HG02642 (cell line): ENCODE measurements at regions not wholly inside any gene's neighbourhood (a gene's known extent, or its start where the extent isn't known, plus 50 kb on each side); places are given as distances from the start of the nearest gene placed in this dataset.

ENCODE experiments used
- ATAC-seq: cut with Tn5 transposase; IDR thresholded peaks from one replicate; pipeline ENCODE4 v1.9.1; 2021; ENCODE audit warnings: mild to moderate bottlenecking; ENCODE audit not compliant: unreplicated experiment, poor library complexity

DNA sequence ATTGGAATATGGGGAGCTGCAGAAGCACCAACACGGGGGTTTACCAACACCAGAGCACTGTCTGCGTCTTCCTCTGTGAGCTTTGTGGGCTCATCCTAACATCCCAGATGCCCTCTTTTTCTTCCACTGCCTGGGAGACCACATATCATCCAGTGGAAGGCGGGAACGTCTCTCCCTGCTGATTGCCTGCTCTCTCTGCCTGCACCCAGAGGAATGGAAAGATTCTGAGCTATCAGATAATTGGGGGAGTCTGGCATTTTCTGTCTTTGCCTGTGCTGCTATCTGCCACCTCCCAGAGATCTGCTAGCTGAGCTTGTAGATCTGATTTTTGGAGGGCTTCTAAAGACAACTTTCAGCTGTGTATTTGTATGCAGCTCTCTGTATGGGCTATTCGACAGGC is 166.2 kb upstream of the PLXNA2 start:
- ATAC-seq = no peak

DNA sequence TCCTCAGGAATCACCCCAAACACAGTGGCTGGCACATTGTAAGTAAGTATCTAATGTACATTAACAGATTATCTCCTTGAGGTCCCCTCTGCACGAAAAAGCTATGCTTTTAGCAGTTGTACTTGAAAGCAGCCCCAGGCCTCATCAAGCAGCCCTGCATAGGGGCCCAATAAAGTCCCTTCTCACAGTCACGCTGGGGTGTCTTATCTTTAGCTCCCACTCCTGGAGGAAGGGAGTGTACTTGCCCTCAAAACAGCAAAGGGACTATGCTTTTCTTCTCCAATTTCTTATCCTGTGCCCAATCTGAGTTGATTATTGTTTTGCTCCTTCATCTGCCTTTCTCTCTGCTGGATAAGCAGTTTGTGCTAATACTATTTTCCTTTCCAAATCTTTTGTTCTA is 168.8 kb upstream of the PLXNA2 start:
- ATAC-seq = no peak

DNA sequence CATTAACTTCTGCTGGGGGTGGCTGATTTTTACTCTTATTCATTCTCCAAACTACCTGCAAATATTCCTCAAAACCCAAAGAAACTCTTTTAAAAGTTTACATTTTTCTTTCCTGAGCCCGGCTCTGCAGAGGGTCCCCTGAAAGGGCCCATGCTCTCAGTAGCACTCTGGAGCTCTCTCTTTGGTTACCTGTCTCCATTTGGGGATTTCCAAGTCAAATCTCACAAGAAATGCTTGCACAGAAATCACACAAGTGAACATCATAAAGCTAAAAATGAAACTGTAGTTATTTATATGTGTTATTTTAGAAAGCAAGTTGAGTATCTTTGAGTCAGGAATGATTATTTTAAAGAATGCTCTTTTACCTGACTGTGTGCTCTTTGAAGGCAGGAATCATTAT is 174.5 kb upstream of the PLXNA2 start:
- no peak for ATAC-seq

DNA sequence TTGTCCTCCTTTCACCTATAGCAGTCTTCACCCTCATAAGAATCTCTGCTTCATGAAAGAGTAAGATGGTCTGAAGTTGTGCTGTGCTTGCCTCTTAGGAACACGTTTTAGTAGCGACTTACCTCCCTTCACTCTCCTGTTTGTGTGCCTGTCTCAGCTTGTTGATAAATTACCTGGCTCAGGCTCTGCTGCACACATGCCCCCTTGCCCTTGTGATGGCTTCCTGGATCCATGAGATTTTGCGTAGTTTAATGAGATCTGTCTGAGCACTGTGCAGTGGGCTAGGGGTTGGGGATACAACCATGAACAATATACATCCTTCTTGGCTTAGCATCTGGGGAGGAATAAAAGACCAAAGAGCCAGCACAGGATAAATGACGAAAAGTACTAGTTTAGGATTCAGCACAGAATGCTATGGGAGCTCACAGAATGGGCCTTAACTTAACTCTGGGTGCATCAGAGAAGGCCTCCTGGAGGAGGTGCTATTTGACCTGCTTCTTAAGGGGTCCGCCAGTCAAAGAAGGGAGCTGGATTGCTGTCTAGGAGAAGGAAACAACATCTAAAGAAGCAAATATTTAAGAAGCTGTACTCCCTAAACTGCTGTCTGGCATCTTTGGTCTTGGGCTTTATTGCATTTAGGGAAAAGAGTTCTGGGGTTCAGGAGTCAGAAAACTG is 175.7 kb upstream of the PLXNA2 start:
- no peak for ATAC-seq

DNA sequence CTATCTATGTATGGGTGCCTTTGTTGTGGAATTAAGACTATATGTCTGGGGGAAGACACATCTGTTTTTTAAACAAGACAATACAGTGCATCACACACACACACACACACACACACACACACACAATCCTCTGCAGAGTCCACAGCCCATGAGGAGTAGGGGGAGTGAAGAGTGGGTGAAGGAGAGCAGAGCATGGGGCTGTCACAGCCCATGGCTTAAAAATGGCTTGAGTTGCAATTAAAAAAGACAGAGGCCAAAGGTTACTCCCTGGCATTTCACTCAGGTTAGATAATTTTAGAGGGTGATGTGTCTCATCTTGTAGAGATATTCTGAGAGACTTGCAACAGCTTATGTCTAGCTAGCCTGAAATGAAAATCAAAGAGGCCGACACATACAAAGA is 176.5 kb upstream of the PLXNA2 start:
- ATAC-seq = no peak

DNA sequence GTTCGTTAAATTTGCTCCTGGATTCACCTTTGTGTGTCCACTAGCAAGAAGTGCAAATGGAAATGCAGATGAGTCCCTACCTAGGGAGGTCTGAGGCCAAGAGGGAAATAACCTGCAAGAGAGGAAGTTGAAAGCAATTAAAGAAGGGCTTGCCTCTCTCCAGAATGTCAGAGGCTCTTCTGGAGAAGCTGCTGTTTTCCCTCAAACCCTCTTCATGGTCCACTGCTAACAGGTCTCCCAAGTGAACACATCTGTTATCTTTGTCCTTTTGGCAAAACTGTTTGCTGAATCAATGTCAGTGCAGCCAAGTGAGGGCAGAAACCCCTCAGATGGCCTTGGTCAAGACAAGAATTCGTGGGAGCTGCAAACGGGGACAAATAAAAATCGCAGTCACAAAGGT is 177.3 kb upstream of the PLXNA2 start:
- ATAC-seq = no peak

DNA sequence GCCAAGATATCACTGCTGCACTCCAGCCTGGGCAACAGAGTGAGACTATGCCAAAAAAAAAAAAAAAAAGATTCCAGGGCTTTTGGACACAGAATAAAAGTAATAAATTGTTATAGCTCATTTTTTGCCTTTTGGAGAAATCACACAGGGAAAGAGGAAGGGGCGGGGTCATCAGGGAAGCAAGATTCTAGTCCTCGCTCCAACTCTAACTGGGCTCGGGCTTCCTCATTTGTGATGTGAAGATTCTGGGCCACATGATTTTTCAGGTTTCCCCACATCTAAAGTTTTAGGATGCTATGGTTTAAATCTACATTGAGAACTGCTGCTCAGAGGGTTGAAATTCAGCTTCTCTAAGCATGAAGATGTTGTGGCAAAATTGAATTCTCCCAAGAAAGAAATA is 179.3 kb upstream of the PLXNA2 start:
- no peak for ATAC-seq

DNA sequence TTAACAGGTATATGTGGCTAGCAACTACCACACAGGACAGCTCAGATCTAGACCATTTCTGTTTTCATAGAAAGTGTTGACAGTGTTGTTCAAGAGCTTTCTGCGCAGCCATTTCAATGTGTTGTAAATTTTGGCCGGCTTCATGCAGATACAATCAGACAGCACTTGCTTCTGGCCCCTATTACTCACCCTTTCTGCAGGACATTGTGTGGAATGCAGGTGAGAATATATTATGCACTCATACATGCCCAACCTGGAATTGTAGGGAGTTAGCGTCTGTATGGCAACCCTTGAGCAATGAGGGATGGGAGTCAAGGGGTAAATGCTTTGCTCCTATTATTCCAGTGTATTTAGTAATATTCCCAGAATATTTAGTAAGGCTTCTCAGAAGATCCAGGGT is 180.9 kb upstream of the PLXNA2 start:
- no peak for ATAC-seq

DNA sequence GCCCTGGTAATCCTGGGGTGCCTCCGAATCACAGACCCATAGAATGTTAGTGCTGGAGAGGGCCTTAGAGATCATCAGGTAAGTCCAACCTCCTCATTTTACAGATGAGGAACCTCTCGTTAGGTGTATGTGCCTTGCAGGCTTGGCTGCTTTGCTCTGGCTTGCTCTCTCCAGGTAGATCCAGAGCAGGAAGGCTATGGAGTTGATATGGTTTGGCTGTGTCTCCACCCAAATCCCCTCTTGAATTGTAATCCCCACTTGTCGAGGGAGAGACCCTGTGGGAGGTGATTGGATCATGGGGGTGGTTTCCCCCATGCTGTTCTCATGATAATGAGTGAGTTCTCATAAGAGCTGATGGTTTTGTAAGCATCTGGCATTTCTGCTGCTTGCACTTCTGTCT is 186.0 kb upstream of the PLXNA2 start:
- ATAC-seq = no peak

DNA sequence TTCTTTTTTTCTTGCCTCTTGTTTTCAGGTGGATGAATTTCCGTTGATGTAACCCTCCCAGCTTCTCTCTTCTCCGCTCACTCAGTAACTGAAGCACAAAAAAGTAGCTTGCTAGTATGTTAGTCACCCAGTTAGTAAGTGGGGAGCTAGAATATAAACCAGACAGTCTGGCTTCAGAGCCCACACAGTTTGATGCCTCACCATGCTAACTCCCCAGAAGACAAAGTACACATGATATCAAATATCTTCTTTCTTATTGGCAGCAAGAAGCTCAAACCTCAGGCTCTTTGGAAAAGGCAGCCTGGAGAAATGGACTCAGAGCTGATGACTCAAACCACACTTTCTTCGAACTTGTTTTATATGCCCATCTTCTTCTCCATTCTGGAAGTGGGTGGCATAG is 187.5 kb upstream of the PLXNA2 start:
- ATAC-seq = no peak

DNA sequence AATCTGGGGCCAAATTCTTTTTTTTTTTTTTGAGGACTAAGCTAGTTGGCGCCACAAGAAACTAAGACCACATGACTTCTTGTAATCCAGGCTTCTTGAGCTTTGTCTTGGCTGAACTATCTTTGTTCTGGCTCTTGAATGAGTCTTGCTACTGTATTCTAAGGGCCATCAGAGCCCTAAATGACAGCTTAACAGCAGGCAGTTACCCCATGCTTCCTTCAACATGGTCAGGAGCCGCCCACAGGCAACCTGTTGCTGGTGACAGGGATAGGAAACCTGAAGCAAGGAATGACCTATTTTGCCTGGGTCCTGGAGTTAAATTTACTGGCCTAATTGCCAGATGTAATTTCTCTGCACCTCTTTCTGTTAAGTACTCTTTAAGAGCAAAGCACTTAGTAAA is 188.2 kb upstream of the PLXNA2 start:
- ATAC-seq = no peak

DNA sequence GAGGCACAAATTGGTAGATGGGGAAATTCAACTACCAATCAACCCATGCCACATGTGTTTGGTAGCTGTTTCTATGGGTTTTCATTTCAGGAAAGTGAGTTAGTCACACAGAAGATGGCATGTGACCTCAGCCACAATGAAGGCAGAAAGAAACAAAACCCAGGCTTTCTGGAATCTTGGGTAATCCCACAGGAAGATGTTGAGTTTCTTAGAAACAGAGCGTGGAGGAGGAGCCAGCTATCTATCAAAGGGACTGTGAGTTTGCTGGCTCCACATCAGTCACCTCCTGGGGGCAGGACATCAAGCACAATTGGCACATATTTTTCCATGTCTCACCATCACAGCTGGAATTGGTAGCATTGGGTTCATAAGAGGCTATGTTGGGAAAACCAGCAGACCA is 188.9 kb upstream of the PLXNA2 start:
- no peak for ATAC-seq

DNA sequence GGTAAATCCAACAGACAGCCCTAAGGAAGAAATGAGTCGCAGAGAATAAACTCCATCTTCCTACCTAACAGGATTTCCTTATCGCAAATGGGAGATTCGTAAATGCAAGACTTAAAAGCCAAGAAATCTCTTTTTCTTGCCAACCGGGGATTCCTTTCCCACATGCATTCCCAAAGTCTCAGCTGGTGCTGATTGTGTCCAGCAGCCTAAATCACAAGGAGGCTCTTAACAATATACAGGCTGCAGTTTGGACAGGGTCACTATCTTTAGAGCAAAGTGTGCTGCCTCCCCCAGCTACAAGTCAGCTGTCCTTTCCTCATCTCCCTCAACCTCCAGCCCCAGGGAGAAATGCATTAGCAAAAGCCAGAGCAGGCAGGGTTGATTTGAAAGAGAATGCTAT is 189.8 kb upstream of the PLXNA2 start:
- ATAC-seq = no peak

DNA sequence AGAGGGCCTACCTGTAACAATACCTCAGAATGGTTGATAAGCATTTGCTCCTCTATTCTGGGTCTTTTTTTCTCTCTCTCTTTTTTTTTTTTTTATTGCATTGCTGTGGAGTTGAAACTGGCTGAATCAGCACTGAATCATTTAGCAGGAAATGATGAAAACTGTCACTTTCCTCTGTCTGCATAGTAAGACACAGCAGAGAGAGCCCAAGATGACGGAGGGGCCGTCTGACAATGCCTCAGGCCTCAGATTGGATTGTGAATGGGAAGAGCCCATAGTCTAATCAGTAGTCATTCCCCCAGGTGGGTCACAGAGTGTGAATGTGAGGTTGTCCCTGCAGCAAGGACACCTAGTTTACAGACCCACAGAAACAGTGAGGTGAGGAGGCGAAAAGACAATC is 193.2 kb upstream of the PLXNA2 start:
- ATAC-seq = no peak

DNA sequence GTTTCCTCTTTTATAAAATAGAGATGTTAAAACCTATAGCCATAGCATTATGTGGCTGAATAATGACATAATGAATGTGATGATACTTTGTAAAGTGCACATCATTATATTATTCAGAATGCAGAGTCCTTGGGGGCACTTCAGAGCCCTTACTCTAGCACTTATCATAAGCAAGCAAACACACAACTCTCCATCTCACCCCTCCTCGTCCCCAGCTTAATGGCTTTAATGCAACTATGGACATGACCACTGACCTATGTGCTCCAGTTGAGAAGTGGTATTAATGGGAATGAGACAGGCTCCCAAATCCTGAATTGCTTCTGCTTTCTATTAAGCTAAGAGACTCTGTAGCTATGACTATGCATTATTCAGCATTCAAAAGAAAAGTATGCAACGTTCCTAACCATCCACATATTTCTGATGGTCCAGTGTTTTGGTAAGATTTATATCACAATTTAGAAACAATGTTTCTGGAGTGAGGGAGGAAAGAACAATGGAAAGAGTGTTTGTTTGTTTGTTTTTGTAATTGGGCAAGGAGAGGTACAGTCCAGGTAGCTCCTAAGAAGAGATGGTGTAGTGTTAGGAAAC is 194.0 kb upstream of the PLXNA2 start:
- ATAC-seq = no peak

DNA sequence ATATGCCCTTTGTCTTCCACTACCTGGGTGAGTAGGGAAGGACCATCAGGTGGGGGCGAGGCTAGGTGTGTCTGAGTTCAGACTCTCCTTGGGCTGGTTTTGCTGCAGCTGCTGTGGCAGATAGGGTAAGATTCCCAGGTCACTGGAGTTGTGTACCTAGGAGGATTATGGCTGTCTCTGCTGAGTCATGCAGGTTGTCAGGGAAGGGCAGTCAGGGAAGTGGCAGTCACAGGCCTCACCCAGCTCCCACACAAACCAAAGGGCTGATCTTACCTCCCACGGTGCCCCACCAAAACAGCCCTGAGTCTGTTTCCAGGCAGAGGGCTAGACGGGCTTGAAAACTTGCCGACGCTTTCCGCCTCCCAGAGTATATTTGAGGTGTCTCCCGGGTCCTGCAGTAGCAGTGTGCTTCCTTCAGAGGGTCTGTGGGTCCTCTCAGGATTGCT is 201.6 kb upstream of the PLXNA2 start:
- ATAC-seq = no peak

DNA sequence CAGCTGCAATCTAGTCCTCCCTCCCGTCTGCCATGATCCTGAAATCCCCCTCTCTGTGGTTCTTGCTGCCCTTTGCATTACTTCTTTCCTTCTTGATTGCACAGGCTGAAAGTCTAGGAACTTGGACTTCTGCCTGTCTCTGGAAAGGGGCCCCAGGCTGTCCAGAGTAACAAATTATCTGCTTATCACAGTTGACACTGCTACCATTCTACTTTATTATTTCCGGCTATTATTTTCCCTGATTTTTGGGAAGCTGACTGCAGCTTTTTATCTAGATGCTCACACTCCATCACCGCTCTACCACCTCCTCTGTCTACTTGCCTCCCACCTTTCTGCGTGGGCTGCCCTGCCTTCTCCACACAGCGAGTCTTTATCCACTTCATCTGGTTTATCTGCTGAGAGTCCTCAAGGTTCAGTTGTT is 202.1 kb upstream of the PLXNA2 start:
- ATAC-seq = no peak

DNA sequence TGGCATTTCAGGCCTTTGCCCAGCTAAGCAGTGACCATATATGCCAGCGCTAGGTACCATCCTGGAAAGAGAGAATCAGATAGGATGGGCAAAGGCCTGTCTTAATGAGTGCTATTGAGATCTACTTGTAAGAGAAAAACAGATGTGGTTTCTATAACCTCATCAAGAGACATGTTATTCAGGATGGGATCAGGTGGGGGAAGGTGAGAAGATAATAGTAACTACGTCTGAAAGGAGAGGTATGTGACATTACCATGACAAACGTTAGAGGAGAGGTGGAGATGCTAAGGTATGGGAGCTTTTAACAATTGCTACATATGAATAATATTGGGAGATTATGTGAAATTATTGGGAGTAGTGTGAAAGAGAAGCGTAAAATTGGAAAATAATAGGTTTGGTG is 204.2 kb upstream of the PLXNA2 start:
- ATAC-seq = no peak

DNA sequence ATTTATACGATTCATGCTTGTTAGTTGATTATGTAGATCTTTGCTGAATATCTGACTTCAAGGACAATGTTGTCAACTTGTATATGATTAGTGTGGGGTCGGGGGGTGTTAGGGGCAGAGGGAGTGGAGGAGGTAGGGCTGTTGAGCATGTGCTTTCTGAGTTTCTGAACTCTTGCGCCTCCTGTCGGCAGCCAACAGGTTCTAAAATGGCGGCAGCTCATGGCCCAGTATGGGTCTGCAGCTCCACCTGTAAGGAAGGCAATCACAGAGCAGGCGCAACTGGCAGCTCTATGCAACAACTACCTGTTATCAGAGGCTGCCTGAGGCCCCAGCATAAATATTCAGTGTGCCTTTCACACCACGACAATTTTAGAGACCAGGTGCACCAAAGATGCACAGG is 205.8 kb upstream of the PLXNA2 start:
- ATAC-seq = no peak

DNA sequence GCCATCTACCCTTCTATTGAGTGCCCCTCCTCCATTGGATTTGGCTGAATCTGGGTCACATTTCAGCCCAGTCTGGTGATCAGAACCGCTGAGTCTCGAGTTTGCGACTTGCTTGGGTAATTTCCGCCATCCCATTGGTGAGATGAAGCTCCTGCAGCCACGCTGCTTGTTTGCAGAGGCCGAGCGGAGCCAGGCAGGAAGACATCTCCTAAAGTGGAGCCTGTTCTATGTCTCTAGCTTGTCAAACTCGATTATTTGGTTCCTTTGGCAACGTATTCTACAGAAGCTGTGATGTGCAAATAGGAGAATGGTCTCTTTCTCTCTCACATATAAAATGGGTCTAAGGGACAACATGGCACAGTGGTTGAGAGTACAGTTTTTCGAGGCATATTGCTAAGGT is 206.8 kb upstream of the PLXNA2 start:
- no peak for ATAC-seq

DNA sequence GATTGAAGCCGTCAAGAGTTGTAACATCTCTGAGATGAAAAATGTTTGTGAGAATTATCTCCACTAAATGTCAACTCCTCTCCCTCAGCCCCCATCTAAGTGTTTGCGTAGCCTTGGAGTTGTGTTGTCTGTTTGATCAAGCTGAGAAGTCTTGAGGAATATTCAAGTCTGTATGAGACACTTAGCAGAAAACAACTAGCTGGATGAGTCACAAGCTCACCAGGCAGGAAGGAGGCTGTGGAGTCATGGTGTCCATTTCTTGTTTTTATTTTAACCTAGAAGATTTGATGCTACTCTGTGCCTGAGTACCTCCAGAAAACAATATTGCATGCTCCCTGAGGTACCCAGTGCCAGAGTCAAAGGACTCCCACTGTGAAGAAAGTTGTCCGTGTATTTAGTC is 211.6 kb upstream of the PLXNA2 start:
- no peak for ATAC-seq

DNA sequence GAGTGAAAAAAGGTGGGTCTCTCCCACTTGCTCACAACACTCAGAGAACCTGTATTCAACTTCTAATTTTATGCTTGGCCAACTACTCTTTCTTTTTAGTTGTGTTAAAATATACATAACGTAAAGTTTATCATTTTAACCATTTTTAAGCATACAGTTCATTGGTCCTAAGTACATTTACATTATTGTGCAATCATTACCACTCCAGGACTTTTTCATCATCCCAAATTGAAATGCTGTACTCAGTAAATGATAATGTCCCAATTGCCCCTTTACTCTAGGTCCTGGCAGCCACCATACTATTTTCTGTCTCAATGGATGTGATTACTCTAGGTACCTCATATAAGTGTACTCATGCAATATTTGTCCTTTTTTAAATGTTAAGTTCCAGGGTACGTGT is 212.3 kb upstream of the PLXNA2 start:
- no peak for ATAC-seq

DNA sequence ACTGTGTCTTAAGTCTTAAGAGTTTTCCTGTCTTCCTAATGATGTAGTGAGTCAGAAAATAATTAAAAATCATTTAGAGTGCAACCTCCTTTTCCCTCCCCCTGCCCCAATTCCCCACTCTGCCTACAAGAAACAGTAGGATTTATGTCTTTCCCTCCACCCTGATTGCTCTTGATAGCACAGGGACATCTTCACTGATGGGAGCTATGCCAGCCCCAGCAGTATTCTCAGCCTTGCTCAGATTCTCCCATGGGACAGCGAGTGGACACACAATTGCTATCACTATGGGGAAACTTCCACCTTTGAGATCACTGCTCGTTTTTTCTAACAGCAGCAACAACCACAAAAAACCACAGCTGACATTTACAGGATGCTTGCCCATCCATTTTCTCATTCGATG is 216.6 kb upstream of the PLXNA2 start:
- no peak for ATAC-seq
